HG03280 (cell line): ENCODE measurements at regions not wholly inside any gene's neighbourhood (a gene's known extent, or its start where the extent isn't known, plus 50 kb on each side); places are given as distances from the start of the nearest gene placed in this dataset.

Source experiments
- ATAC-seq: cut with Tn5 transposase; IDR thresholded peaks from one replicate; pipeline ENCODE4 v1.9.1; 2021; ENCODE audit warnings: mild to moderate bottlenecking, moderate library complexity; ENCODE audit not compliant: unreplicated experiment

- no peak for ATAC-seq
These were observed 86.5 kb upstream of the OLFM3 start for GRCh38 chr1:102083192-102083591.

GRCh38 chr1:102074874-102075273, 78.1 kb upstream of the OLFM3 start:
- ATAC-seq: no peak

- no peak for ATAC-seq
These were observed 74.7 kb upstream of the OLFM3 start for GRCh38 chr1:102071451-102071850.

DNA sequence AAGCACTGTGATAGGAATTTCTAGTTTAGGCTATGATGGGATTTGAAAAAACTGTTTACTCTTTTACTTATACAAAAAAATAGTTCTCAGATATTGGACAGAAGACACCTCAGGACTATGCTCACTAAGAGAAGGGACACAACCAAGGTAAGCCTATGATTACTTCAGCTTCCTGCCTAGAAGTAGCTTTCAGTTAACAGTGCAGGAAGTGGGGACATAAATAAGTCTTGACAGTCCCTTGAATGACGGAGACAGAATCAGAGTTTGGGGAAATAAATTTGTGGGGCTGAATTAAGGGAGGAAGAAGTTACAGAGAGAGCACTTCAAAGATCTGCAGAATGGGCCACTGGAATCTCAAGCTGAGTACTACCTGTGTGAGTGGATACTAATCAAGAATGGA, 53.8 kb upstream of the OLFM3 start:
- no peak for ATAC-seq

DNA sequence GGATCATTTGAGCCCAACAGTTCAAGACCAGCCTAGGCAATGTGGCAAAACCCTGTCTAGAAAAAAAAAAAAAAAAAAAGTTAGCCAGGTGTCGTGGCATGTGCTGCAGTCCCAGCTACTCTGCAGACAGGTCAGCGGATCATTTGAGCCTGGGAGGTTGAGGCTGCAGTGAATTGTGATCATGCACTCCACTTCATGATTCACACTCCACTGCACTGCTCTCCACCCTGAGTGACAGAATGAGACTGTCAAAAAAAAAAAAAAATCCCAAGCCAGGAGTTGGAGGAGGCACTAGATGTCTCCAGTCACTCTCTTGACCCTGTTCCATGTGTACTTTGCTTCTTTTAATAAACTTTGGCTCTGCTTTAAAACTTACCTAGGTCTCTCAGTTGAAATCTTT, 51.0 kb upstream of the OLFM3 start:
- no peak for ATAC-seq
